ENCODE measurements at regions not wholly inside any gene's neighbourhood (a gene's known extent, or its start where the extent isn't known, plus 50 kb on each side); places are given as distances from the start of the nearest gene placed in this dataset.

DNA sequence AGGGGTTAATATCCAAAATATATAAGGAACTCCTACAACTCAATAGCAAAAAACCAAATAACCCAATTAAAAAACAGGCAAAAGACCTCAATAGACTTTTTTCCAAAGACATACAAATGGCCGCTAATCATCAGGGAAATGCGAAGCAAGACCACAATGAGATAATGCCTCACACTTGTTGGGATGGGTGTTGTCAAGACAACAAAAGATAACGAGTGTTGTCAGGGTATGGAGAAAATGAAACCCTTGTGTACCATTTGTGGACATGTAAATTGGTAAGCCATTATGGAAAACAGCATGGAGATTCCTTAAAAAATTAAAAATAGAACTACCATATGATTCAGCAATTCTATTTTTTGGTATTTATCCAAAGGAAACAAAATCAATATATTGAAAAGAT, 620.2 kb downstream of the ACTL7B start:
- no peak overlapping the region for H3K4me3 ChIP-seq (ENCODE audit: low read length in 2 of 2)
- H3K27ac ChIP-seq (ENCODE audit: low read depth in 1 of 2, low read length in 1 of 2) = no peak overlapping the region
- 98% methylated on average over 3 of the region's 3 CpGs for WGBS
- no peaks in the 10 kb centered on the region for H3K9me3 ChIP-seq (ENCODE audit: control insufficient read depth in 2 of 2, insufficient read depth in 1 of 2, low read length in 1 of 2)
- no peak for DNase-seq (ENCODE audit: low read depth in 6 of 9, low spot score in 9 of 9)
- H3K36me3 ChIP-seq (ENCODE audit: control insufficient read depth in 2 of 2, insufficient read depth in 2 of 2, low read length in 1 of 2) = no peaks in the 10 kb centered on the region
- H3K27me3 ChIP-seq (ENCODE audit: control insufficient read depth in 2 of 2, insufficient read depth in 1 of 2, low read length in 1 of 2) = no peaks in the 10 kb centered on the region
- H3K4me1 ChIP-seq (ENCODE audit: control insufficient read depth in 2 of 2, insufficient read depth in 2 of 2, low read length in 2 of 2) = no peaks in the 10 kb centered on the region

DNA sequence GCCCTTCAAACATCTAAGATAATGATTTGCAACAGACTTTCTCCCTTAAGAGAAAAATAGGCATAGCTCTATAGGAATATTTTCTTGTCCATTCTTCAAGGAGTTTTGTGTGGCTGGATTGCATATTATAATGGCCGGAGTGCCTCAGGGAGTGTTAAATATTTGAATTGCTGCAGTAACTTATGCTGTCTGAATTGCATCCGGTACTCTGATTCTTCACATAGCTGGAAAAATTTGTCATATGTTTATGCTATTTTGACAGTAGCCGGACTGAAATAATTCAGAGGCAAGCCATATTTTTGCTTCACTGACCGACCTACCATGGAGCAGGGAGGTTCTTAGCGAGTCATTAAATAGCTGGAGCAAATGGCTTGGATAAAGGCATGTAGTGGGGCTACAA, 621.0 kb downstream of the ACTL7B start:
- Histone ChIP-seq H3K27me3 (ENCODE audit: control insufficient read depth in 2 of 2, insufficient read depth in 1 of 2, low read length in 1 of 2) (no peaks in the 10 kb centered on the region), H3K36me3 (ENCODE audit: control insufficient read depth in 2 of 2, insufficient read depth in 2 of 2, low read length in 1 of 2) (no peaks in the 10 kb centered on the region), H3K9me3 (ENCODE audit: control insufficient read depth in 2 of 2, insufficient read depth in 1 of 2, low read length in 1 of 2) (no peaks in the 10 kb centered on the region), H3K4me1 (ENCODE audit: control insufficient read depth in 2 of 2, insufficient read depth in 2 of 2, low read length in 2 of 2) (no peaks in the 10 kb centered on the region), H3K27ac (ENCODE audit: low read depth in 1 of 2, low read length in 1 of 2) (no peak overlapping the region), H3K4me3 (ENCODE audit: low read length in 2 of 2) (no peak overlapping the region)
- WGBS = 94% methylated on average over 5 of the region's 5 CpGs
- no peak for DNase-seq (ENCODE audit: low read depth in 6 of 9, low spot score in 9 of 9)

DNA sequence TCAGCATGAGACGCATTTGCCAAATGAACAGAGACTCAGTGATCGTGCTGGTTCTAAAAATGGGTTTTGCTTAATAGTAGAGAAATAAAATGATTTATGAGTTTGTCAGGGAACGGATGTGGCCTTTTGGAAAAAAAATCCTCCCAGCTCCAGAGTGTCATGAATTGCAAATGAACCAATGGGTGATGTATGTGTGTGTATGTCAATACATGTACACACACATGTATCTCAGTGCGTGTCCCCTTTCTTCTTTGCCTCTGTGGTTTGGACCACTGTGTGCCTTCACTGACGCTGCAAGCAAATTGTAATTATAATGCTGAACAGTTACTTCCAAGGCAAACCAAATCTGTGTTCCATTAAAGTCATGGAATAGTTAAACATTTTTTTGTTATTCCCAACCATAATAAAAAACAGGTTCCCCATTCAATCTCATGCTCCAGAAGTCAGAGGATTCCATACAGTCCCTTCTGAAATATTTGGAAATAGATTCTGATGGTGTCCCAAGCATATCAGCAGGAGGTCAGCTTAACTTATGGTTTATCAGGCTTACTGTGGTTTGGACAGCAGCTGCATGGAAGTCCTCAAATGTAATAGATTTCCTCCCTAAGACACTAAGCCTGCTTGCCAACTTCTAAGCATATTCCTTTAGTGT, 630.5 kb downstream of the ACTL7B start:
- 89% methylated on average over 5 of the region's 5 CpGs for WGBS

DNA sequence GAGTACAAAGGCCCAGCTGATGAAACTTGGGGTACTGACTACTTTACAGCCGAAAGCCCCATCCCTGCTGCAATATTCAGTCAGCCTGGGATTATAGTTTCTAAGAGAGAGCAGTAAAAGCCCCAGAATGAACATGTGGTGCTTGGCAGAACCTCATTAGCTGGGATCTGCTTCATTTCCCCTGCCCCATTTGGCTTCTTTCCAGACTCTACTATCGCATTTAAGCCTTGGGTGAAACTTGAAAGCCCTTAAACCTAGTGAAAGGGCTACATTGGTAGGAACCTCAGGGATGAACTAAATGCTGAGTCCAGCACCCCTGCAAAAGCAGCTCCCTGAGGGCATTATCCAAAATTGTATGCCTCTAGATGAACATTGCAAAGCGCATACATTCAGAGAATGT, 631.1 kb downstream of the ACTL7B start:
- Histone ChIP-seq H3K36me3 (ENCODE audit: control insufficient read depth in 2 of 2, insufficient read depth in 2 of 2, low read length in 1 of 2) (no peaks in the 10 kb centered on the region), H3K27ac (ENCODE audit: low read depth in 1 of 2, low read length in 1 of 2) (no peak overlapping the region), H3K9me3 (ENCODE audit: control insufficient read depth in 2 of 2, insufficient read depth in 1 of 2, low read length in 1 of 2) (no peaks in the 10 kb centered on the region), H3K4me1 (ENCODE audit: control insufficient read depth in 2 of 2, insufficient read depth in 2 of 2, low read length in 2 of 2) (no peaks in the 10 kb centered on the region), H3K4me3 (ENCODE audit: low read length in 2 of 2) (no peak overlapping the region), H3K27me3 (ENCODE audit: control insufficient read depth in 2 of 2, insufficient read depth in 1 of 2, low read length in 1 of 2) (no peaks in the 10 kb centered on the region)
- DNase-seq (ENCODE audit: low read depth in 6 of 9, low spot score in 9 of 9) = no peak
- WGBS = 92% methylated on average over 3 of the region's 3 CpGs

More for the DNA sequence above, 630.5 kb downstream of the ACTL7B start:
- DNase-seq (ENCODE audit: low read depth in 6 of 9, low spot score in 9 of 9) = no peak
- Histone ChIP-seq H3K4me3 (ENCODE audit: low read length in 2 of 2) (no peak overlapping the region), H3K36me3 (ENCODE audit: control insufficient read depth in 2 of 2, insufficient read depth in 2 of 2, low read length in 1 of 2) (no peaks in the 10 kb centered on the region), H3K4me1 (ENCODE audit: control insufficient read depth in 2 of 2, insufficient read depth in 2 of 2, low read length in 2 of 2) (no peaks in the 10 kb centered on the region), H3K27ac (ENCODE audit: low read depth in 1 of 2, low read length in 1 of 2) (no peak overlapping the region), H3K9me3 (ENCODE audit: control insufficient read depth in 2 of 2, insufficient read depth in 1 of 2, low read length in 1 of 2) (no peaks in the 10 kb centered on the region), H3K27me3 (ENCODE audit: control insufficient read depth in 2 of 2, insufficient read depth in 1 of 2, low read length in 1 of 2) (no peaks in the 10 kb centered on the region)

DNA sequence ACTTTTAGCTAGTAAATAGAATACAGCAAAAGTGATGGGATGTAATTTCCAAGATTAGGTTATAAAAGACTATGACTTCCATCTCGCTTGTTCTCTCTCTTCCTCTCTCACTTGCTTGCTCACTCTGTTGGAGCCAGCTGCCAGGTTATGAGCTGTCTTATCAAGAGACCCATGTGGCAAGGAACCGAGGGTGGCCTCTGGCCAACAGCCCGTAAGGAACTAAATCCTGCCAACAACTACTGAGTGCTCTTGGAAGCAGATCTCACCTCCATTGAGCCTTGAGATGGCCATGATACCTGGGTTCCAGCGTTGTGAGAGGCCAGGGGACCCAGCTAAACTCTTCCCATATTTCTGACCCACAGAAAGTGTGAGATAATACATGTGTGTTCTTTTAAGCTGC, 636.1 kb downstream of the ACTL7B start:
- no peaks in the 10 kb centered on the region for H3K36me3 ChIP-seq (ENCODE audit: control insufficient read depth in 2 of 2, insufficient read depth in 2 of 2, low read length in 1 of 2)
- no peak overlapping the region for H3K4me3 ChIP-seq (ENCODE audit: low read length in 2 of 2)
- WGBS = 96% methylated on average over 4 of the region's 4 CpGs
- no peaks in the 10 kb centered on the region for H3K9me3 ChIP-seq (ENCODE audit: control insufficient read depth in 2 of 2, insufficient read depth in 1 of 2, low read length in 1 of 2)
- H3K4me1 ChIP-seq (ENCODE audit: control insufficient read depth in 2 of 2, insufficient read depth in 2 of 2, low read length in 2 of 2) = no peaks in the 10 kb centered on the region
- H3K27me3 ChIP-seq (ENCODE audit: control insufficient read depth in 2 of 2, insufficient read depth in 1 of 2, low read length in 1 of 2) = no peaks in the 10 kb centered on the region
- H3K27ac ChIP-seq (ENCODE audit: low read depth in 1 of 2, low read length in 1 of 2) = no peak overlapping the region
- no peak for DNase-seq (ENCODE audit: low read depth in 6 of 9, low spot score in 9 of 9)

DNA sequence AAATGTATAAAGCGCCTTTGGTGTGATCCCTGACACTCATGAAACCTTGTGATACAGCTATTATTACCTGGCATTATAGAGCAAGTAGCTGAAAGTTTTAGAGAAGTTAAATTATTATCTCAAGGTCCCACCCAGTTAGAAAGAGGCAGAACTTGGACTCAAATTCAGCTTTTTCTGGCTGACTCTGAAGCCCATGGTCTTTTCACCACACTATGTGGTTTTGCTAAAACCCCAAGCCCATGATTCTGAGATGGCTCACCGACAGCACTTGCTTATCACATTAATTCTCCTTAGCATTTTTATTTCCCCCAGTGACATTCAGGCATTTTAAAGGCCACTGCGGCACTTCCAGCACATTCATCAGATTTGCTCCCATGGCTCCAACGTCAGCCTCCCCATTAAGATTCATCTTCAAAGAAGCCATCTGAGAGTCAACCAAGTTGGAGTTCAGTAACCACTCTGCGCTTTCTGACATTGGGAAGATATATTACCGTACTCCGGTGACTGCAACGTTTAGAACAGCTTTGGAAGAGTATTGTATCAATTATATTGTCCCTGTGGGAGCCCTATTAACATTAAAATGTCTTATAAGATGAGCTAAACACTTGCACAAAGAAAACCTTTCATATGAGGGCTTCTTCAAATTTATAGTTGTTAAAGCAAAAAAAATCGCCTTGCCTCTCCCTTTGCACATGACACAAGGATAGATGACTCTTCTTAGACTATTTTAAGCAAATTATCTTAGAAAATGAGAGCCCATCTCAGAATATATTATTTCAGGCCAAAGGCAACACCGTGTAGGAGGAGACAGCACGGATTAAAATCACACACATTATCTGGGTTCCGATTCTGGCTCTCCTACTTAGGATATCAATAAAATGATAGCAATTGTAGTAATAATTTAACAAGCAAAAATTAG, 638.1 kb downstream of the ACTL7B start:
- no peak for DNase-seq (ENCODE audit: low read depth in 6 of 9, low spot score in 9 of 9)
- Histone ChIP-seq H3K9me3 (ENCODE audit: control insufficient read depth in 2 of 2, insufficient read depth in 1 of 2, low read length in 1 of 2) (no peaks in the 10 kb centered on the region), H3K4me3 (ENCODE audit: low read length in 2 of 2) (no peak overlapping the region), H3K4me1 (ENCODE audit: control insufficient read depth in 2 of 2, insufficient read depth in 2 of 2, low read length in 2 of 2) (no peaks in the 10 kb centered on the region), H3K36me3 (ENCODE audit: control insufficient read depth in 2 of 2, insufficient read depth in 2 of 2, low read length in 1 of 2) (no peaks in the 10 kb centered on the region), H3K27me3 (ENCODE audit: control insufficient read depth in 2 of 2, insufficient read depth in 1 of 2, low read length in 1 of 2) (no peaks in the 10 kb centered on the region), H3K27ac (ENCODE audit: low read depth in 1 of 2, low read length in 1 of 2) (no peak overlapping the region)
- 63% methylated on average over 12 of the region's 12 CpGs for WGBS

DNA sequence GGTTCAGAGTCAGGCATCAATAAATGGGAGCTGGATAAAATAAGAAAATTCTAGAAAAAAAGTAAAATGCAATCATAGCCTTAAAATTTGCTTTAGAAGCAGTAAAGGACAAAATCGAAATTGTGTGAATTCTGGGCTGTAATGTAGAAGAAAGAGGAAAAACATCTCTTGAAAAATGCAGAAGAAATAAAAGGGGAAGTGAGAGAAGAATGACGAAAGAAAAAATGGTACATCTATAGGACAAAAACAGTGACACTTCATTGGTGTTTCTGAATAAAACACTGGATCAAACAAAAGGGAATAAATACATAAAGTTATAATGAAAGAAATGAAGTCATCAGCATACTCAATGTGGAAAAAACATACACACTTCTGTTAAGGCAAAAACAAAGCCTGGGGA, 642.3 kb downstream of the ACTL7B start:
- H3K4me1 ChIP-seq (ENCODE audit: control insufficient read depth in 2 of 2, insufficient read depth in 2 of 2, low read length in 2 of 2) = no peaks in the 10 kb centered on the region
- no peak overlapping the region for H3K4me3 ChIP-seq (ENCODE audit: low read length in 2 of 2)
- 16% methylated on average over 2 of the region's 2 CpGs for WGBS
- DNase-seq (ENCODE audit: low read depth in 6 of 9, low spot score in 9 of 9) = no peak
- H3K9me3 ChIP-seq (ENCODE audit: control insufficient read depth in 2 of 2, insufficient read depth in 1 of 2, low read length in 1 of 2) = no peaks in the 10 kb centered on the region
- H3K27ac ChIP-seq (ENCODE audit: low read depth in 1 of 2, low read length in 1 of 2) = no peak overlapping the region
- H3K36me3 ChIP-seq (ENCODE audit: control insufficient read depth in 2 of 2, insufficient read depth in 2 of 2, low read length in 1 of 2) = no peaks in the 10 kb centered on the region
- no peaks in the 10 kb centered on the region for H3K27me3 ChIP-seq (ENCODE audit: control insufficient read depth in 2 of 2, insufficient read depth in 1 of 2, low read length in 1 of 2)

DNA sequence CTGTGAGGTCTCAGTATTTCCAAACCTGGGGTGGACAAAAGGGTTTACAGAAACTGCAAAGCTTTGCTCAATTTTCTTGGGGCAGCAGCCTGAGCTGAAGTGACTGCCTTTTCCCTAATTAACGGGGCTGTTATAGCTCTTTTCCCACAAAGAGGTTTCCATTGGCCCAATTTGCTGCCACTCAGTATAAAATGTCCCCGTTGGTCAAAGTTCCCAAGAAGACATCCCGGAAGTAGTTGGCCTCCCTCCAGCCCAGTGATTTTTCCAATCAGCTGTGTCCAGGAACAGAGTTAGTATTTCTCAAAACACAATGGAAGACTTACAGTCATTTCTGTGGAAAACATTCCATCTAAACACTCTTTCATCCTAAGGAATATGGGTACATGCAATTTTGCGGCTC, 643.6 kb downstream of the ACTL7B start:
- no peak for DNase-seq (ENCODE audit: low read depth in 6 of 9, low spot score in 9 of 9)
- Histone ChIP-seq H3K27ac (ENCODE audit: low read depth in 1 of 2, low read length in 1 of 2) (no peak overlapping the region), H3K9me3 (ENCODE audit: control insufficient read depth in 2 of 2, insufficient read depth in 1 of 2, low read length in 1 of 2) (no peaks in the 10 kb centered on the region), H3K4me1 (ENCODE audit: control insufficient read depth in 2 of 2, insufficient read depth in 2 of 2, low read length in 2 of 2) (no peaks in the 10 kb centered on the region), H3K36me3 (ENCODE audit: control insufficient read depth in 2 of 2, insufficient read depth in 2 of 2, low read length in 1 of 2) (no peaks in the 10 kb centered on the region), H3K4me3 (ENCODE audit: low read length in 2 of 2) (no peak overlapping the region), H3K27me3 (ENCODE audit: control insufficient read depth in 2 of 2, insufficient read depth in 1 of 2, low read length in 1 of 2) (no peaks in the 10 kb centered on the region)
- 96% methylated on average over 4 of the region's 4 CpGs for WGBS

DNA sequence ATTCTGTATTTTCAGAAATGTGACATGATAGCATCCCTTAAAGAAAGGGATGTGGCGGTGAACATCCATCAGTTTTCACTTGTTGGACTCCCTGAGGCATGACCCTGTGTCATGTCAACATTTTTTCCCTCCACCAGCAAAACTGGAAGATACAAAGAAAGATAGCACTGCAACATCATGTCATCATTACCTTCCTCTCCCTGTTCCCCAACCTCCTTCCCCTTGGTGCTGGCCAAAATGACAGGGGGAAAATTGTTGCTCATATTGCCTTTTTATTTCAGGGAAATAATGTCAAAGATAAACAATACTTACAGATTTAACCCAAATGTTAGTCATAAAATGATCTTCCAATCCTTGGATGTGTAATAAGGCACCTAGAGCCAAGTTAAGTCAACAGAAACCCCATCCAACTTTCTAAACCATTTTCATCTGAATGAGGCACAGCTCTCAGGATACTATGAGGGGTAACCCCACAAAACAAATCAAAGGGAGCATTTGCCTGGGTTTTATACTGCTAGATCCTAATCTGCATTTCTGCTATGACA, 644.3 kb downstream of the ACTL7B start:
- no peaks in the 10 kb centered on the region for H3K27me3 ChIP-seq (ENCODE audit: control insufficient read depth in 2 of 2, insufficient read depth in 1 of 2, low read length in 1 of 2)
- H3K36me3 ChIP-seq (ENCODE audit: control insufficient read depth in 2 of 2, insufficient read depth in 2 of 2, low read length in 1 of 2) = no peaks in the 10 kb centered on the region
- H3K9me3 ChIP-seq (ENCODE audit: control insufficient read depth in 2 of 2, insufficient read depth in 1 of 2, low read length in 1 of 2) = no peaks in the 10 kb centered on the region
- no peak overlapping the region for H3K27ac ChIP-seq (ENCODE audit: low read depth in 1 of 2, low read length in 1 of 2)
- 98% methylated on average over 1 of the region's 1 CpG for WGBS
- H3K4me1 ChIP-seq (ENCODE audit: control insufficient read depth in 2 of 2, insufficient read depth in 2 of 2, low read length in 2 of 2) = no peaks in the 10 kb centered on the region
- no peak overlapping the region for H3K4me3 ChIP-seq (ENCODE audit: low read length in 2 of 2)
- DNase-seq (ENCODE audit: low read depth in 6 of 9, low spot score in 9 of 9) = no peak
